ENCODE measurements at regions not wholly inside any gene's neighbourhood (a gene's known extent, or its start where the extent isn't known, plus 50 kb on each side); places are given as distances from the start of the nearest gene placed in this dataset.

GRCh38 chrX:125398959-125399440 is 79.3 kb downstream of the TEX13C start:
- Histone ChIP-seq H3K4me3 (no peak overlapping the region), H3K4me1 (no peaks in the 10 kb centered on the region), H3K9me3 (no peaks in the 10 kb centered on the region), H3K27ac (no peak overlapping the region), H3K36me3 (no peaks in the 10 kb centered on the region), H3K27me3 (no peaks in the 10 kb centered on the region)
- TF ChIP-seq EP300 (IDR thresholded peaks at IDR 0.05), result no peak
- no peak for TF ChIP-seq CTCF (IDR thresholded peaks at IDR 0.05)
- TF ChIP-seq POLR2A (IDR thresholded peaks at IDR 0.05), result no peak
- TF ChIP-seq POLR2AphosphoS5 (IDR thresholded peaks at IDR 0.05), result no peak
- WGBS, 5 donors, result 79 to 95% (median 84%) methylated on average over 1 of the region's 1 CpG
- DNase-seq, result no peak
- intact Hi-C loops (cut with DNase I; ENCODE audit: low total_unique reads), result no loop called here

- no peak for DNase-seq
- Histone ChIP-seq H3K27ac (no peak overlapping the region), H3K36me3 (no peaks in the 10 kb centered on the region), H3K4me1 (no peaks in the 10 kb centered on the region), H3K27me3 (no peaks in the 10 kb centered on the region), H3K9me3 (no peaks in the 10 kb centered on the region), H3K4me3 (no peak overlapping the region)
- intact Hi-C loops (cut with DNase I; ENCODE audit: low total_unique reads), result no loop called here
- TF ChIP-seq CTCF (IDR thresholded peaks at IDR 0.05) (no peak), EP300 (IDR thresholded peaks at IDR 0.05) (no peak), POLR2AphosphoS5 (IDR thresholded peaks at IDR 0.05) (no peak), POLR2A (IDR thresholded peaks at IDR 0.05) (no peak)
- 79 to 96% (median 90%) methylated on average over 2 of the region's 2 CpGs for WGBS, 5 donors
Measured at GRCh38 chrX:125402807-125403206, 83.1 kb downstream of the TEX13C start.

- Histone ChIP-seq H3K36me3 (no peaks in the 10 kb centered on the region), H3K9me3 (no peaks in the 10 kb centered on the region), H3K27me3 (no peaks in the 10 kb centered on the region), H3K27ac (no peak overlapping the region), H3K4me3 (no peak overlapping the region), H3K4me1 (no peaks in the 10 kb centered on the region)
- DNase-seq, result no peak
- WGBS, 5 donors, result 0 to 56% (median 43%) methylated on average over 1 of the region's 1 CpG
- intact Hi-C loops (cut with DNase I; ENCODE audit: low total_unique reads), result no loop called here
- TF ChIP-seq POLR2A (IDR thresholded peaks at IDR 0.05) (no peak), EP300 (IDR thresholded peaks at IDR 0.05) (no peak), POLR2AphosphoS5 (IDR thresholded peaks at IDR 0.05) (no peak), CTCF (IDR thresholded peaks at IDR 0.05) (no peak)
Measured at GRCh38 chrX:125404667-125405160, 85.0 kb downstream of the TEX13C start.

GRCh38 chrX:125405339-125405738 is 85.7 kb downstream of the TEX13C start:
- 75 to 87% (median 81%) methylated on average over 2 of the region's 2 CpGs for WGBS, 5 donors
- Histone ChIP-seq H3K4me1 (no peaks in the 10 kb centered on the region), H3K27me3 (no peaks in the 10 kb centered on the region), H3K4me3 (no peak overlapping the region), H3K9me3 (no peaks in the 10 kb centered on the region), H3K27ac (no peak overlapping the region), H3K36me3 (no peaks in the 10 kb centered on the region)
- no peak for TF ChIP-seq POLR2A (IDR thresholded peaks at IDR 0.05)
- no peak for TF ChIP-seq CTCF (IDR thresholded peaks at IDR 0.05)
- TF ChIP-seq POLR2AphosphoS5 (IDR thresholded peaks at IDR 0.05), result no peak
- DNase-seq, result no peak
- intact Hi-C loops (cut with DNase I; ENCODE audit: low total_unique reads), result no loop called here
